Fibroblast of lung (primary cell): ENCODE measurements at regions not wholly inside any gene's neighbourhood (a gene's known extent, or its start where the extent isn't known, plus 50 kb on each side); places are given as distances from the start of the nearest gene placed in this dataset.

Experiments
- DNase-seq, 2 donors: peaks; one replicate each; pipeline versions ENCODE4 v3.0.0 to v3.0.0-alpha.2; 2010; ENCODE audit warnings: low read depth in 2 of 2
- H2AFZ ChIP-seq: 2 replicates; pipeline ENCODE4 v1.5.1; 2012; ENCODE audit warnings: low read length, control low read depth, inconsistent platforms
- H3K27ac ChIP-seq: 2 replicates; pipeline ENCODE4 v1.5.1; 2011; ENCODE audit warnings: low read length, control low read depth; ENCODE audit not compliant: insufficient read depth
- H3K27me3 ChIP-seq: 2 replicates; pipeline ENCODE4 v1.5.1; 2011; ENCODE audit warnings: mild to moderate bottlenecking, low read length; ENCODE audit not compliant: control insufficient read depth, insufficient read depth
- H3K36me3 ChIP-seq: 2 replicates; pipeline ENCODE4 v1.5.1; 2011; ENCODE audit warnings: low read length; ENCODE audit not compliant: control insufficient read depth, insufficient read depth
- H3K4me1 ChIP-seq: 2 replicates; pipeline ENCODE4 v1.5.1; 2011; ENCODE audit warnings: low read length; ENCODE audit not compliant: control insufficient read depth, insufficient read depth; ENCODE audit errors: extremely low read depth
- H3K4me2 ChIP-seq: 2 replicates; pipeline ENCODE4 v1.5.1; 2011; ENCODE audit warnings: low read length, control low read depth; ENCODE audit not compliant: insufficient read depth; ENCODE audit errors: extremely low read depth
- H3K4me3 ChIP-seq, 4 experiments: fragments of 200-600 bp in 1 of 4; sonication (generic) in 1 of 4; replicated peaks in 1 of 4; 2 replicates each; pipeline ENCODE4 v1.5.1; 2011 to 2016; ENCODE audit warnings: low read length in 4 of 4, low read depth in 3 of 4, mild to moderate bottlenecking in 3 of 4, control low read depth in 2 of 4, inconsistent platforms in 1 of 4, mixed read lengths in 1 of 4; ENCODE audit not compliant: insufficient read depth in 1 of 4; ENCODE audit errors: control extremely low read depth in 1 of 4
- H3K79me2 ChIP-seq: 2 replicates; pipeline ENCODE4 v1.5.1; 2012; ENCODE audit warnings: mild to moderate bottlenecking, low read length, inconsistent platforms; ENCODE audit not compliant: control insufficient read depth, insufficient read depth
- H3K9ac ChIP-seq: 2 replicates; pipeline ENCODE4 v1.5.1; 2011; ENCODE audit warnings: mild to moderate bottlenecking, low read length, control low read depth; ENCODE audit not compliant: insufficient read depth
- H3K9me3 ChIP-seq: 2 replicates; pipeline ENCODE4 v1.5.1; 2012; ENCODE audit warnings: low read depth, low read length; ENCODE audit not compliant: control insufficient read depth, insufficient read depth
- H4K20me1 ChIP-seq: 2 replicates; pipeline ENCODE4 v1.5.1; 2011; ENCODE audit warnings: low read length; ENCODE audit not compliant: control insufficient read depth, insufficient read depth; ENCODE audit errors: extremely low read depth
- CTCF ChIP-seq, 2 donors: IDR thresholded peaks in 1 of 2; conservative IDR thresholded peaks in 1 of 2; 1 replicate in 1 of 2; 2 replicates in 1 of 2; pipeline ENCODE4 v1.5.1; 2011 to 2012; ENCODE audit warnings: low read length in 2 of 2, control low read depth in 1 of 2, inconsistent platforms in 1 of 2, low read depth in 1 of 2, mild to moderate bottlenecking in 1 of 2
- EZH2 ChIP-seq: IDR thresholded peaks from 2 replicates; pipeline ENCODE4 v1.5.1; 2012; ENCODE audit warnings: low read length, control low read depth, mild to moderate bottlenecking; ENCODE audit errors: missing control alignments

- no peak for DNase-seq
Measured at GRCh38 chr20:16978497-16978896, 230.3 kb downstream of the OTOR start.

GRCh38 chr20:16982091-16982726, 234.1 kb downstream of the OTOR start:
- H3K27me3 ChIP-seq: no peaks in the 10 kb centered on the region
- no peaks in the 10 kb centered on the region for H3K79me2 ChIP-seq
- TF ChIP-seq EZH2 (no peak), CTCF (conservative IDR thresholded peaks at IDR 0.05 in 1 of 2, IDR thresholded peaks at IDR 0.05 in 1 of 2; ENCODE audit: low read depth in 1 of 2, low read length in 2 of 2) (no peak)
- no peak overlapping the region for H3K9ac ChIP-seq
- H3K4me2 ChIP-seq: no peak overlapping the region
- H3K27ac ChIP-seq: no peak overlapping the region
- no peaks in the 10 kb centered on the region for H3K9me3 ChIP-seq
- no peak for DNase-seq
- no peaks in the 10 kb centered on the region for H4K20me1 ChIP-seq
- H2AFZ ChIP-seq: no peak overlapping the region
- no peaks in the 10 kb centered on the region for H3K4me1 ChIP-seq
- H3K4me3 ChIP-seq: no peak overlapping the region
- H3K36me3 ChIP-seq: no peaks in the 10 kb centered on the region

More at GRCh38 chr20:16978497-16978896, 230.3 kb downstream of the OTOR start:
- Histone ChIP-seq H3K4me1 (no peaks in the 10 kb centered on the region), H3K79me2 (no peaks in the 10 kb centered on the region), H3K36me3 (no peaks in the 10 kb centered on the region), H3K27me3 (no peaks in the 10 kb centered on the region), H3K9me3 (no peaks in the 10 kb centered on the region), H3K27ac (no peak overlapping the region), H3K4me3 (no peak overlapping the region), H3K4me2 (no peak overlapping the region), H3K9ac (no peak overlapping the region), H4K20me1 (no peaks in the 10 kb centered on the region), H2AFZ (no peak overlapping the region)
- no peak for TF ChIP-seq EZH2

GRCh38 chr20:16984481-16984880, 236.3 kb downstream of the OTOR start:
- no peaks in the 10 kb centered on the region for H3K4me1 ChIP-seq
- no peak overlapping the region for H3K27ac ChIP-seq
- no peaks in the 10 kb centered on the region for H3K36me3 ChIP-seq
- DNase-seq: no peak
- no peaks in the 10 kb centered on the region for H3K9me3 ChIP-seq
- H3K79me2 ChIP-seq: no peaks in the 10 kb centered on the region
- H2AFZ ChIP-seq: no peak overlapping the region
- H3K4me2 ChIP-seq: no peak overlapping the region
- H3K4me3 ChIP-seq: no peak overlapping the region
- H3K9ac ChIP-seq: no peak overlapping the region
- no peaks in the 10 kb centered on the region for H3K27me3 ChIP-seq
- no peak for TF ChIP-seq CTCF (conservative IDR thresholded peaks at IDR 0.05 in 1 of 2, IDR thresholded peaks at IDR 0.05 in 1 of 2; ENCODE audit: low read depth in 1 of 2, low read length in 2 of 2)
- TF ChIP-seq EZH2: no peak
- no peaks in the 10 kb centered on the region for H4K20me1 ChIP-seq
